K562 (cell line): ENCODE measurements at regions not wholly inside any gene's neighbourhood (a gene's known extent, or its start where the extent isn't known, plus 50 kb on each side); places are given as distances from the start of the nearest gene placed in this dataset.

ENCODE experiments used
- ATF7 ChIP-seq: fragments of 450-650 bp; IDR thresholded peaks from 2 replicates; pipeline ENCODE4 v1.7.1; 2014; ENCODE audit warnings: mild to moderate bottlenecking, moderate library complexity
- CCAR2 ChIP-seq: fragments of 200-400 bp; formaldehyde crosslinking; IDR thresholded peaks from 2 replicates; pipeline ENCODE4 v1.6.1; 2017; ENCODE audit warnings: mild to moderate bottlenecking, low read depth, low read length
- CHD7 ChIP-seq: fragments of 200-600 bp; sonication (generic); IDR thresholded peaks from one replicate; pipeline ENCODE4 v1.6.1; 2012; ENCODE audit warnings: mild to moderate bottlenecking, low read depth, low read length, inconsistent platforms
- CXXC5 ChIP-seq: fragments of 250-450 bp; sonication (Bioruptor Pico); IDR thresholded peaks from 2 replicates; pipeline ENCODE4 v1.8.0; 2022; ENCODE audit warnings: inconsistent platforms, mild to moderate bottlenecking, moderate library complexity
- EP400 ChIP-seq: fragments of 450-650 bp; IDR thresholded peaks from 2 replicates; pipeline ENCODE4 v1.6.1; 2017; ENCODE audit warnings: antibody characterized with exemption, mild to moderate bottlenecking, moderate library complexity
- GTF2B ChIP-seq: IDR thresholded peaks from 2 replicates; pipeline ENCODE4 v1.6.1; 2011; ENCODE audit not compliant: insufficient read length; ENCODE audit errors: extremely low read depth
- MYC ChIP-seq, 2 experiments: fragments of 250-450 bp in 1 of 2; sonication (Bioruptor Pico) in 1 of 2; IDR thresholded peaks; 2 replicates each; pipeline versions ENCODE4 v1.5.1 to v1.6.1; 2012 to 2021; ENCODE audit warnings: low read depth in 2 of 2, borderline replicate concordance in 1 of 2, improper control_type of control experiment in 1 of 2, low read length in 1 of 2, mild to moderate bottlenecking in 1 of 2, moderate library complexity in 1 of 2
- RHOXF2B ChIP-seq: fragments of 250-450 bp; sonication (Bioruptor Pico); conservative IDR thresholded peaks from 2 replicates; pipeline ENCODE4 v1.5.1; 2021
- SNIP1 ChIP-seq: fragments of 450-650 bp; IDR thresholded peaks from 2 replicates; pipeline ENCODE4 v1.7.1; 2017; ENCODE audit warnings: low read depth, mild to moderate bottlenecking
- ZBTB2 ChIP-seq: fragments of 450-650 bp; IDR thresholded peaks from 2 replicates; pipeline ENCODE4 v1.6.1; 2016; ENCODE audit warnings: antibody characterized with exemption
- ZNF3 ChIP-seq: fragments of 250-450 bp; sonication (Bioruptor Pico); IDR thresholded peaks from 2 replicates; pipeline ENCODE4 v1.5.0; 2021; ENCODE audit warnings: mild to moderate bottlenecking, moderate library complexity
- ZNF766 ChIP-seq: fragments of 200-800 bp; sonication (Bioruptor generic); conservative IDR thresholded peaks from 2 replicates; pipeline ENCODE4 v1.6.1; 2016; ENCODE audit warnings: missing genetic modification characterization, missing compliant biosample characterization

- no peak for TF ChIP-seq RHOXF2B (CRISPR knock-in tag)
- no peak for TF ChIP-seq ZNF3
- TF ChIP-seq SNIP1, result no peak
- TF ChIP-seq CXXC5, result no peak
- TF ChIP-seq ZNF766, result no peak
- no peak for TF ChIP-seq CHD7
- TF ChIP-seq GTF2B, result no peak
- TF ChIP-seq ATF7, result no peak
- TF ChIP-seq ZBTB2, result no peak
- TF ChIP-seq MYC (IDR thresholded peaks at IDR 0.05; ENCODE audit: low read depth, low read length), result 0 out of 2 replicates have a peak, but pooled peaks have one; percentile 45
- no peak for TF ChIP-seq MYC (CRISPR knock-in tag; IDR thresholded peaks at IDR 0.05; ENCODE audit: borderline replicate concordance, low read depth)
- TF ChIP-seq EP400, result no peak
- TF ChIP-seq CCAR2, result no peak
Measured at GRCh38 chr1:5751833-5752745, 240.1 kb downstream of the NPHP4 start (continued).
